GM19324 (cell line): ENCODE measurements at regions not wholly inside any gene's neighbourhood (a gene's known extent, or its start where the extent isn't known, plus 50 kb on each side); places are given as distances from the start of the nearest gene placed in this dataset.
"Not testable (repeated sequence)": the region's sequence is repeated elsewhere in the genome, so short reads cannot be mapped to it uniquely, and the experiment has no call there.

Experiments
- ATAC-seq: cut with Tn5 transposase; IDR thresholded peaks from one replicate; pipeline ENCODE4 v1.9.1; 2021; ENCODE audit warnings: mild to moderate bottlenecking, moderate library complexity; ENCODE audit not compliant: unreplicated experiment, low FRiP score

GRCh38 chr21:15273244-15273643, 208.4 kb upstream of the NRIP1 start:
- ATAC-seq = no peak

DNA sequence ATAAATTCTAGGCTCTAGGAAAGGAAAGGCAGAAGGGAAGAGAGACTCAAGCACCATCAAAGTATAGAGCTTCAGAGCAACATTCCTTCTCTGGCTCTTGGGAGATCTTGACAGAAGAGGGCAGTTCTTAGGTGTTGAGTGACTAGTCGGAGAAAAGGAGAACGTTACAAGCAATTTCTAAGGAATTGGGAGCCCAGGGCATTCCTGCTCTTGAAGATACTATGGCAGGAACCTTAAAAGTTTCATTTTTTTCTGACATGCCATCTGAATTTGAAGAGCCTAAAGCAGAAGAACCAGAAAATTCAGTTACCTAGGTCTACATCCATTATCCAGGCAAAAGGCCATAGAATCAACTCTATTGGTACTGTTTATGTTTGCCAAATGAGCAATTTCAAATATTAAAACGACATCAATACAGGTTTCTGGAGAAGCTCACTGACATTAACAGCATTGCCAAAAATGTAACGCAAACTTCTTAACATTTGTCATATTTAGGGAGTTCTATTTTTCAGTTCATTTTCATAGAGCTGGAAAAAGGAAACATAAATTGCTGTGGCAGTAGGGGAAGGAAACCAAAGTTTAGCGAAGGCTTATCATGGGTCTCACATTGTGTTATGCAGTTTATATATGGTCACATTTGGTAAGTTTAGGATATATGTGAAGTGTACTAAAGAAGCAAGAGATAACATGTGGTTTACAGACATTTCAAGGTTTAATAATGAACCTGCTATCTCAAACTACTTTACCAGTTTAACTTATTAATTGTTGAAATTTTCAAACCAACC, 210.1 kb upstream of the NRIP1 start:
- no peak for ATAC-seq

DNA sequence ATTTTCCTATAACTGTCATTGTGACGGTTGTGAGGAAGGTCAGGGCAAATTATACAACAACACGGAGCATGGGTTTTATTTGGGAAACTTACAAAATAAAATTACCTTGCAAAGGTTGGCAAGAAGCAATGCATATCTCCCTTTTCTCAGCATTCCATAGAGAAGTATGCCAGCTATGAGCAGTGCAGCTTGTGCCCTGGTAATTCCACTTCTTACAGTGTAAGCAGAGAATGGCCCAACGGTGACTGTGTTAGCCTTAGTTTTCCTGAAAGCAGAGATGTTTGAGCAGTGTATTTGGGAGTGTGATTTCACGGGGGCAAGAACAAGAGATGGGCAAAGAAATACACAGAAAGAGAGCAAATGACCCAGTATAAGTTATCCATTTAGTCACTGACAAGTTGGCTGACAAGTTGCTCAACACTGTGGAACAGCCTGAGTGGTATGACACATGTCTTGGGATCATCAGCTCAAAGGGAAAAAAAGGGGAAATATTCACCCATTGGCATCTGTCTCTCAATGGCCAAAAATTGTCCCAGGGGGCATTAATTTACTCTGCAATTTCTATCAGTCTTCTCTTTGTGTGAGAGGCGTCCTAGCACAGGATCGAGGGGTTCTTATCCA, 210.9 kb upstream of the NRIP1 start:
- no peak for ATAC-seq

DNA sequence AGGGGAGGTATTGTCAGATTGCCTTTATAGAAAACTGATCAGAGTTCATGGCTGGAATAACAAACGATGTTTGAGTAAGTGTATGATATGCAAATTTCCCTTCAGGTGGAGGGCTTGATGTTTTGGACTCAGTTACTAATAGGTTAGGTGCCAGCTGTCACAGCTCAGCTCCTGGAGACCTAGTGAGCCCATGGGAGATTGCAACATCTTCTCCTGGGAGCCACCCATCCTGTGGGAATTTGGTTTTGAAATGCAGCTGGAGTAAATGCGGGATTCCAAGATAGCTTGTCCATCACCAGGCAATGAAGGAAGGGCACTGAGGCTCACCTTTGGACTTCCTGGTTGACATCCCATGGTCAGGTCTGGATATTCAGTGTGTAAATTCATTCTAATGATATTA, 211.4 kb upstream of the NRIP1 start:
- ATAC-seq = no peak

DNA sequence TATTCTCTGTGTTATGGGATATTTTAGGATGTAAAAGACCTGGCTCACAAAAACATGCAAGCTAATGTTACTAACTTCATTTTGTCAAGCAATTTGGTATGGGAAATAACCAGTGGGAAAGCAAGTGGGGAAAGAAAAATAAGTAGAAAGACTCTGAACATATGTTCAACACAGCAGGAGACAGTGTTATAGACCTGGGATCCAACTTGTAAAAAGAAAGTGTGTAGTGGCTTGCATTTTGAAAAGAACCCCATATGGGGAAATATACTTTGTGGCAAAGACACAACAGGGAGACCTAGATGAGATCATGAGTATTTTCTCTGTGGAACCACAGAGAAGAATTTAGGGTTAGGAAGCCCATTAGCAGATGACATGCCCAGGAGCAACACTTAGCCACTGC, 212.7 kb upstream of the NRIP1 start:
- no peak for ATAC-seq

DNA sequence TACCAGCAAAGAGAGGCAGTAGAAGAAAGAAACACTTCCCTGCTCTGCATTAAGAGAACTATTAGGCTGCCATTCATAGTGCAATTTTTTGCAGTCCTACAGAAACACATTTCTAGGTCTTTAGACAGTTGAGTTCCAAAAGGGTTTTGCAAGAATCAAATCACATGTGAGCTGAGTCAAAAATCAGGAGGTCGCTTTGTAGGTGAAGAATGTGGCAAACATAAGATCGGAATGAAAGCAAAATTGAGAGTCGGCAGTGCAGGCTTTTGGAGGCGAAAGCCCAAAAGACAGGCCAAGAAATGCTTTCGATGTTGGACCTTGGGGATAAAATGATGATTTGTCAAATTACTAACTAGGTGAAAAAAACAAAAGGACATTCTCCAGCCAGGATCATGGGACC, 213.5 kb upstream of the NRIP1 start:
- ATAC-seq = no peak

DNA sequence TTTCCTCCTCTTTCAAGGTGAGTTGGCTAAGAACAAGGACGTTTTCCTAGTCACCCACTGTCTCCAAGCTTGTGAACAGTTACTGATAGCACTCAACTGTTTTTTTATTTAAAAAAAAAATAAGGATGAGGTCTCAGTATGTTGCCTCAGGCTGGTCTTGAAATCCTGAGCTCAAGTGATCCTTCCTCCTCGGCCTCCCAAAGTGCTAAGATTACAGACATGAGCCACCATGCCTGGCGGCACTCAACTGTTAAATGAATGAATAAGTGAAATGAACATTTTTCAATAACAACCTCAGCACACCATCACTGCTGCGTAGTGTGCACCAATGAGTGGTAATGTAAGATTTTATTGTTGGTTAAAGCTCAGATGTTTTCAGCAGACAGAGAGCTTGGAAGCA, 214.1 kb upstream of the NRIP1 start:
- no peak for ATAC-seq

DNA sequence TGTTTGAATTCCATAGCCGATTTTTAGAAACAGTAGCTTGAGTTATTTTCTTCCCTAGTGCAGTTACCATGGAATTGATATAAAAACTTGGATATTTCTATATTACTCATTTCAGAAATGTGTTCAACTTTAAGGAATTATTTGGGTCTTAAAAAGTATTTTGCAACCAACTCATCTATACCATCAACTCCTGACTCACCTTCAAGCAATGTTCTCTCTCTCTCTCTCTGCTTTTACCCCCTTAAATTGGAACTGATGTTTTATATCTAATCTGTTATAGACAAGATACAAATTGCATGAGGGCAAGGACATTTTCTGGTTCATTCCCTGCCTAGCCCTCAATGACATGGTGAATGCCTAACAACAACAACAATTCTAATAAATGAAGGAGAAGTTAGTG, 214.7 kb upstream of the NRIP1 start:
- no peak for ATAC-seq

DNA sequence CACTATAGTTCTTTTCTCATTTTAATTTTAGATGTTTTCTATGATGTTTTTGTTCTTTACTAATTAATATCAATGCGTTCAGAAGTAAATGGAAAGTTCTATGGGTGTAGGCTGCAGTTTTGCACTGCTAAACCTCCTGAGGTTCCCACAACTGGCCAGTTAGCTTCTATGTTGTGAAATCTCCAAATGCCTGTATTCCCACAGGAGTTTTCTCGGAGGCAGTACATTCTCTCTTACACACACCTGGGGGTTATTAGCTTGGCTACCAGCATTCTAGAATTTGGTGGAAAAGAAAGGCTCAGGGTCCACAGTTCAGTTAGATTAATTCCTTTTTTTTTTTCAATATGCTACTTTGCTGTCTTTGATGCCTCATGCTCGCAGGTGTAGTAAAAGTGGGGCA, 216.9 kb upstream of the NRIP1 start:
- ATAC-seq = no peak

DNA sequence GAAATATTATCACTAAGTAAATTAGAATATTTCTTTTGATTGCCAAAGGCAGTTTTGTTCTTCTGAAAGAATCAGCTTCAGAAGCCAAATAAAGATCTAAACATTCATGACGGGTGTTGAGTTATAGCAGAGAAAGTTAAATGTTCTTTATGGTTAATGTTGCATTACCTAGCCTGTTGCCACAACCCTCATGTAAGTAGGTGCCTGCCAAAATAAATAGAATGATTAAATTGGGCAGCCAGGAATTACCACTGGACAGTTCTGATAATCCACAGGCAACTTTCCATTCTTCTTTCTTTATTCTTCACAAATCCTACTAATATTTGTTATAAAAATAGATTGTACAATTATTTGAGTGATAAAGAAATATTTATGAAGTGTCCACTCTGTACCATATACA, 217.9 kb upstream of the NRIP1 start:
- no peak for ATAC-seq

DNA sequence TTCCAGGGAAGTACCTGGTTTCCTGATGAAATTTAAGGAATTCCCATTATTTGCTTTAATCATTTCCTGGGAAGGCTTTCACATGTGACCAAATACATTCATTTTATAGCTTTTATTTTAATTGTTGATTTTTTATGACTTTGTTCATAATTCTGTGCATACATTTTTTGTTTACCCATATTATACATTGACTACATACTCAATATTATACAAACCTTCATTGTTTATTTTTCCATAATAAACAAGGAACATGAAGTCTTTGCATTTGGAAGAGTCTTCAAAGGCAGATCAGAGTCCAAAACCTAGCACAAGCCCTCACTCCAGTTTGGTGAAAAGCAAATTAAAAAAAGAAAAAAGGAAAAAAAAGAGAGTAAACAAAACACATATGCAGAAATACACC, 218.3 kb upstream of the NRIP1 start:
- ATAC-seq = no peak

DNA sequence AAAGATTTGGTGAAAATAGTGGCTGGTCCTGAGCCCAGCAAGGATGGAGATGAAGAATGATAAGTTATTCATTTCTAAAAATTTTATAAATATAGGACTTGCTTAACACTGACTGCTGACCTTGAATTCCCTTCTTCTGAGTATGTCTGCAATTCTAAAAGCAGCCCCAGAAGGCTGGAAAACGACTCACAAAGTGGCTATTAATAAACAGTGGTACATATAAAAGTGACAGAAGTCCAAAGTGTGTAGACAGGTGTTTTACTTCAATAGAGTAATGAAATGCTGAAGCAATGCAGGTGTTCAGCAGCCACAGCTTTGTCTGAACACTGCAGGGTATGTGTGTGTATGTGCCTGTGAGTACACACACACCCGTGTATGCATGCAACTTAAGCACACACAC, 219.0 kb upstream of the NRIP1 start:
- no peak for ATAC-seq

DNA sequence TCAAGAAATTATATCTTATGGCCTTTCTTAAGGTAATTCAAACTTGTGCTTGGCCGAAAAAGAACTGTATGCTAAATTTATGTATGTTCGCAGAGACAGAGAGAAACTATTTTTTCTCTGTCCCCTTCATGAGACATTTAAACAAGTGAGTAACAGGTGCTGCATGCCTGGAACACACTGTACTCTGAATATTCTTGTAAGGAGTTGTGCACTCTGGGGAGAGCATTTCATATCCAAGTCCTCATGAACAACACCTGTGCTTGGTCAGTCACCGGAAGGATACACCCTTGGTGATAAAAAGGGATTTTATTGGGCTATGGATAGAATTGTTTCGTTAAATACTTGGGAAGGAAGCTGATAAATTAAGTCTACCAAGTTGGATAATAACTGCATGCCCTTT, 220.8 kb upstream of the NRIP1 start:
- no peak for ATAC-seq

DNA sequence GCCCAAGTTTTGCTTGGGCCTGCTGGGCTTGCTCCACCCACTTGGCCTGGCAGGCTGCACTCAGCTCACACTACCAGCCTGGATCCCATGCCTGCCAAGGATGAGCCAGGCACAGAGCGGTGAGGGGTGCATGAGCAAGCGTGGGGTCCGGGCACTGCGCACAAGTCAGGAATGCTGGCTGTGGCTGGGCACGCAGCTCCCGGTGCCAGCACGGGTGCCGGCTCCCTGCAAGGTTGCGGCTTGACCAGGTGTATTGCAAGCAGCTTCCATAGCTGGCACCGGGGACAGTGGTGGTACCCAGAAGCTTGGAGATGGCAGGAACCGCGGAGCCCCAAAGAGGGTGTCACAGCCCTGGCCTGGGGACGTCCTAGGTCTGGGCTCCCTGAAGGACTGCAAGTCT, 224.4 kb upstream of the NRIP1 start:
- no peak for ATAC-seq

DNA sequence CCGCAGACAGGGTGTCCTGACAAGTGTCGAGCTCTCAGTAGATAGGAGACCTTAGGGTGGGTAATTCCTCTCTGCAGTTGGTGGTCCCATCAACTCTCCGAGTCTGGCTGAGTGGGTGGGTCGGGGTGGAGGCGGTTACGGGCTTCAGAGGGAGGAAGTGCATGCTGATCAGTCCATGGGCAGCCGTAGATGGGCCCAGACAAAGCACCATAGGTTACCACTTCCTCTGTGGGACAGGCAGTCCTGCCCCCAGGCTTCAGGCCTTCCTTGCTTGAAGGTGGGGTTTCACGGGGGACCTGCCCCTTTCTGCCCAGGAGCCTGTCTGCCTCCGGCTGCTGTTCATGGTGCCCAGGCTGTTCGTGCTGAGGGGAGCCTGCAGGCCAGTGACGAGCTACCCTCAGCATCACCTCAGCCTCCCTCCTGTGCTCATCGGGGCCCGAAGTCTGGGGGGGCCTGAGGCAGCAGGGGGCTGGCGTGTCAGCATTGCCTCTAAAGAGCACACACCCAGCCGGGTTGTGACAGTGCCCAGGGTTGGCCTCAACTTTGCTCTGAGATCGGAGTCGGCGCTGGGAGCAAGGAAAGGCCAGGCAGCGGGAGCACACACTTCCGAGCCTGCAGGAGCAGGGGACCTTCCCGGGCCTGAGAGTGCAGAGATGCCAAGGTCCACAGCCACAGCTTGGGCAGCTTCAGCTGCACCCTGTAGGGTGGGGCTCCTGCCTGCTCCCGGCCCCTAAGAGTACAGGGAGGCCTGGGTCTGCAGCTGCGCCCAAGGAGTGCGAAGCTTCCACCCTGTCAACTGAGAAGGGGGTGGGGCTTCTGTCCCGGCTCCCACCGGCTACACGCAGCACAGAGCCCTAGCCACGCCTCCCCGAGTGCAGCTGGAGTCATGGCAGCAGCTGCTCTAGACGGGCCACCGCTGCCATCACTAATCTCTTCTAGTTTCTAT, 225.4 kb upstream of the NRIP1 start:
- no peak for ATAC-seq

DNA sequence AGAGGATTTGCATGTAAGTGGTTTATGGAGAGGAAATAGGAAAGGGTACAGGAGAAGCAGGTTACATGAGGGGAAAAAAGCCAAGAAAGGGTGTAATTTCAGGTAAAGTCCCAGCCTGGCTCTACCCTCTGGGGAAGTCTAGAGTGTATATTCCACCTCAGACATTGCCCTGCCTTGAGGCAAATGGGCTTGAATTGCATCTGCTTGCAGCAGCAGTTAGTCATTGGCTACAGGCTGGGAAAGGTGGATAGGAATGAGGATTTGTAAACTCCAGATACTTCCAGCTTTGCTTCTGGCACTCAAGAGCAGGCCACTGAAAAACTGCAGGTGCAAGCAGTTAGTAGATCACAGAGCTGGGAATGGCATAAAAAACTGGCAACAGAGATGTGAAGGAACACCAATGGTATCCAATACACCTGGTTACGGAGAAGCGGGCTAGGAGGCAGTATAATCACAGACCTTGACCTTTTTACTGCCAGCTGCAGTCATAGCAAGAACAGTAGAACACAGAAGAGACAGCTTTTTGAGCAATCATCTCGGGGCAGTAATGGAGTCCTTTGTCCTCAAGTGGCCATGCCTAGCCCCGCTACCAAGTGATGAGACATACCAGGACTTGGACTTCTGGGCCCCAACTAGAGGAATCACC, 226.9 kb upstream of the NRIP1 start:
- ATAC-seq = no peak

GRCh38 chr21:15293240-15293639, 228.4 kb upstream of the NRIP1 start:
- no peak for ATAC-seq

DNA sequence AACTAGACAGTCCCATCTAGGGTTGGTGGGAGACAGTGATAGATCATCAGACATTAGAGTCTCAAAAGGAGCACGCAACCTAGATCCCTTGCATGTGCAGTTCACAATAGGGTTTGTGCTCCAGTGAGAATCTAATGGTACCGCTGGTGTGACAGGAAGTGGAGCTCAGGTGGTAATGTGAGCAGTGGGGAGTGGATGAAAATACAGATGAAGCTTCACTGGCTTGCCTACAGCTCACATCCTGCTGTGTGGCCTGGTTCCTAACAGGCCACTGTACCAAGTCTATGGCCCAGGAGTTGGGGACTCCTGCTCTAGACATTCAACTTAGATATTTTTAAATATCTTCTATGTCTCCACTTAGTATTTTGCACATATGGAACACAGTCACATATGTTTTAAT, 231.1 kb upstream of the NRIP1 start:
- no peak for ATAC-seq

- ATAC-seq = no peak
Measured at GRCh38 chr21:15297824-15298223, 233.0 kb upstream of the NRIP1 start.

- ATAC-seq = no peak
Measured at GRCh38 chr21:15298306-15298705, 233.5 kb upstream of the NRIP1 start.

DNA sequence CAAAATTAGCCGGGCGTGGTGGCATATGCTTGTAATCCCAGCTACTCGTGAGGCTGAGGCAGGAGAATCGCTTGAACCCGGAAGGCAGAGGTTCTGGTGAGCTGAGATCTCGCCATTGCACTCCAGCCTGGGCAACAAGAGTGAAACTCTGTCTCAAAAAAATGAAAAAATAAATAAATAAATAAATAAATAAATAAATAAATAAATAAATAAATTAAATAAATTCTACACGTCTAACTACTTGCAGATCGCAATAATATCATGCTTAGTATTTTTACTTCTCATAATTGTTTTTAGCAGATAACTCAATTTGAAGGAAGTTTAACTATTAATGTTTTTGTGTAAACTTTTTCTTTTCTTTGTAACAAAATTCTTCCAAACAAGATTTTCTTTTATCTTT, 234.0 kb upstream of the NRIP1 start:
- not testable (repeated sequence) for ATAC-seq
